ENCODE measurements at regions not wholly inside any gene's neighbourhood (a gene's known extent, or its start where the extent isn't known, plus 50 kb on each side); places are given as distances from the start of the nearest gene placed in this dataset.

DNA sequence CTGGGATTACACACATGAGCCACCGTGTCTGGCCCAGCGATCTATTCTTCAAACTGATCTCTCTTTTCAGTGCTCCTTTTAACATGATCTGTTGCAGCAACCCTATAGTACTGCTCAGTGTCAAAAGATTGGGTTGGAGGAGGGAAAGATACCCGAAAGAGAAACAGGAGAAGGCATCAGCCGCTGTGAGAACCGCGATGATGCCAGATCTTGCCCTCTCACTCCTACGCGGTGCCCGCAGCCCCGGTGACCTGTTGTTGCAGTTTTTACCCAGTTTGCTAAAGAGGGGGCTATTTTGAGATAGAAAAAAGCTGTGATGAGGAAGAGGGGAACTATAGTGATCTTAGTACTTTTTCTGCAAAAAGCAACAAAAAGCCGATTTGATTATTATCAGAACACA, 335.5 kb downstream of the KCNS3 start:
- H3K27me3 Mint-ChIP-seq: peaks cover 14% of the 10 kb centered on the region
- no peak for ATAC-seq (ENCODE audit: low read depth)
- no peaks in the 10 kb centered on the region for H3K4me1 ChIP-seq (ENCODE audit: control insufficient read depth in 2 of 2, insufficient read depth in 2 of 2, low read length in 2 of 2)

DNA sequence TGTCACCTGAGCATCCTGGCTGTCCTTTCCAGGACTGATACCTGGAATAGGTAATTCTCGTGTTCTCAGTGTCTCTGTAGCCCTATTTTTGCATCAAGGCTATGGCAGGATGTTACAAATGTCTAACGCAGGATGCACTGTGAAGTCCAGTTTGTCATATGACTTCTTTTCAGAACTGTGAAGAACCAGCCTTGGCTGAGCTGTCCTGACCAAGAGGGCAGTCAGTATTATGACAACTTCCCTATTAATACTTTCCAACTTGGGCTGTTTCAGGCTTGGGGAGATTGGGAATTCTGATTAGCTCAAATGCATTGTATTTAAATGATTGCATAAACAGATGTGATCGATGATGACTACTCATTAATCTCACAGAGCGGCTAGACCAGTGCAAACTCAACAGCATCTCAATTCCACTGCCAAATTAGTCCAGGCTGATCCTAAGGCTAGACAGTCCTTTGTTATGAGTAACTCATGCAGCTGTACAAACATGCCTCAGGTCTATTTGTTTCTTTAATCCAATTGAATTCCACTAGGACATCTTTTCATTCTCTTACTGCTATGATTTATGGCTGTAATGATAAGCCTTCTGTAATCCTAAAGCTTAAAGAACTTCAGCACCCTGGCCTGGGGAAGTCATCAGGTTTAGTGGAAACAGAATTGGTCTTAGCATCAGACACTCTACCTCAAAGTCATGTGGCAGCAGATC, 331.6 kb downstream of the KCNS3 start:
- ATAC-seq (ENCODE audit: low read depth) (no peak), DNase-seq (no peak)
- Mint-ChIP-seq H3K9me3 (ENCODE audit: insufficient read depth) (no peaks in the 10 kb centered on the region), H3K4me3 (no peak overlapping the region), H3K27me3 (peaks cover 9% of the 10 kb centered on the region), H3K4me1 (no peaks in the 10 kb centered on the region), H3K27ac (no peak overlapping the region)
- WGBS (ENCODE audit: insufficient coverage): 58% methylated on average over 4 of the region's 4 CpGs
- TF ChIP-seq EZH2 (IDR thresholded peaks at IDR 0.05; ENCODE audit: borderline replicate concordance, insufficient read depth, low read depth, low read length, poor library complexity, severe bottlenecking): no peak
- TF ChIP-seq, protein P1, sequence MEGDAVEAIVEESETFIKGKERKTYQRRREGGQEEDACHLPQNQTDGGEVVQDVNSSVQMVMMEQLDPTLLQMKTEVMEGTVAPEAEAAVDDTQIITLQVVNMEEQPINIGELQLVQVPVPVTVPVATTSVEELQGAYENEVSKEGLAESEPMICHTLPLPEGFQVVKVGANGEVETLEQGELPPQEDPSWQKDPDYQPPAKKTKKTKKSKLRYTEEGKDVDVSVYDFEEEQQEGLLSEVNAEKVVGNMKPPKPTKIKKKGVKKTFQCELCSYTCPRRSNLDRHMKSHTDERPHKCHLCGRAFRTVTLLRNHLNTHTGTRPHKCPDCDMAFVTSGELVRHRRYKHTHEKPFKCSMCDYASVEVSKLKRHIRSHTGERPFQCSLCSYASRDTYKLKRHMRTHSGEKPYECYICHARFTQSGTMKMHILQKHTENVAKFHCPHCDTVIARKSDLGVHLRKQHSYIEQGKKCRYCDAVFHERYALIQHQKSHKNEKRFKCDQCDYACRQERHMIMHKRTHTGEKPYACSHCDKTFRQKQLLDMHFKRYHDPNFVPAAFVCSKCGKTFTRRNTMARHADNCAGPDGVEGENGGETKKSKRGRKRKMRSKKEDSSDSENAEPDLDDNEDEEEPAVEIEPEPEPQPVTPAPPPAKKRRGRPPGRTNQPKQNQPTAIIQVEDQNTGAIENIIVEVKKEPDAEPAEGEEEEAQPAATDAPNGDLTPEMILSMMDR (IDR thresholded peaks at IDR 0.05): no peak
- POLR2A ChIA-PET: no interaction called here
- intact Hi-C loops (cut with micrococcal nuclease): no loop called here
- H3K27ac ChIP-seq (ENCODE audit: low read length in 2 of 2): no peak overlapping the region
- H3K4me3 ChIP-seq (ENCODE audit: control extremely low read depth in 1 of 5, extremely low read depth in 1 of 5, insufficient read depth in 1 of 5, low read depth in 2 of 5, low read length in 4 of 5): no peak overlapping the region
- no peak overlapping the region for H2AFZ ChIP-seq (ENCODE audit: insufficient read depth, low read depth, low read length, poor library complexity, severe bottlenecking)
- H3K4me2 ChIP-seq (replicated peaks; ENCODE audit: low read depth, low read length, poor library complexity, severe bottlenecking): no peak overlapping the region
- no peaks in the 10 kb centered on the region for H3K36me3 ChIP-seq (replicated peaks in 1 of 2; ENCODE audit: control extremely low read depth in 1 of 2, control insufficient read depth in 1 of 2, extremely low read depth in 1 of 2, insufficient read depth in 2 of 2, low read length in 1 of 2)
- H3K79me2 ChIP-seq (ENCODE audit: control insufficient read depth, insufficient read depth, low read length): no peaks in the 10 kb centered on the region
- CTCF ChIA-PET: no interaction called here
- no peaks in the 10 kb centered on the region for H4K20me1 ChIP-seq (ENCODE audit: control insufficient read depth, insufficient read depth, low read length, poor library complexity, severe bottlenecking)
- H3K4me1 ChIP-seq (ENCODE audit: control insufficient read depth in 2 of 2, insufficient read depth in 2 of 2, low read length in 2 of 2): no peaks in the 10 kb centered on the region
- H3K9ac ChIP-seq (ENCODE audit: low read length): no peak overlapping the region
- no peaks in the 10 kb centered on the region for H3K27me3 ChIP-seq (replicated peaks in 1 of 4; ENCODE audit: control extremely low read depth in 1 of 4, control insufficient read depth in 3 of 4, insufficient read depth in 4 of 4, low read length in 3 of 4)
- no peaks in the 10 kb centered on the region for H3K9me3 ChIP-seq (ENCODE audit: control extremely low read depth in 1 of 3, control insufficient read depth in 2 of 3, insufficient read depth in 1 of 3, low read length in 2 of 3)

More for the DNA sequence above, 335.5 kb downstream of the KCNS3 start:
- Mint-ChIP-seq H3K9me3 (ENCODE audit: insufficient read depth) (no peaks in the 10 kb centered on the region), H3K4me1 (no peaks in the 10 kb centered on the region), H3K27ac (no peak overlapping the region), H3K4me3 (no peak overlapping the region)
- Histone ChIP-seq H3K36me3 (replicated peaks in 1 of 2; ENCODE audit: control extremely low read depth in 1 of 2, control insufficient read depth in 1 of 2, extremely low read depth in 1 of 2, insufficient read depth in 2 of 2, low read length in 1 of 2) (no peaks in the 10 kb centered on the region), H3K27me3 (replicated peaks in 1 of 4; ENCODE audit: control extremely low read depth in 1 of 4, control insufficient read depth in 3 of 4, insufficient read depth in 4 of 4, low read length in 3 of 4) (no peaks in the 10 kb centered on the region), H3K4me3 (ENCODE audit: control extremely low read depth in 1 of 5, extremely low read depth in 1 of 5, insufficient read depth in 1 of 5, low read depth in 2 of 5, low read length in 4 of 5) (no peak overlapping the region), H2AFZ (ENCODE audit: insufficient read depth, low read depth, low read length, poor library complexity, severe bottlenecking) (no peak overlapping the region), H3K79me2 (ENCODE audit: control insufficient read depth, insufficient read depth, low read length) (no peaks in the 10 kb centered on the region), H4K20me1 (ENCODE audit: control insufficient read depth, insufficient read depth, low read length, poor library complexity, severe bottlenecking) (no peaks in the 10 kb centered on the region), H3K9me3 (ENCODE audit: control extremely low read depth in 1 of 3, control insufficient read depth in 2 of 3, insufficient read depth in 1 of 3, low read length in 2 of 3) (no peaks in the 10 kb centered on the region), H3K9ac (ENCODE audit: low read length) (no peak overlapping the region), H3K4me2 (replicated peaks; ENCODE audit: low read depth, low read length, poor library complexity, severe bottlenecking) (no peak overlapping the region), H3K27ac (ENCODE audit: low read length in 2 of 2) (no peak overlapping the region)
- ChIA-PET POLR2A (no interaction called here), CTCF (no interaction called here)
- 98% methylated on average over 7 of the region's 11 CpGs for WGBS (ENCODE audit: insufficient coverage)
- intact Hi-C loops (cut with micrococcal nuclease): no loop called here
- TF ChIP-seq, protein P1 (IDR thresholded peaks at IDR 0.05): no peak
- TF ChIP-seq EZH2 (IDR thresholded peaks at IDR 0.05; ENCODE audit: borderline replicate concordance, insufficient read depth, low read depth, low read length, poor library complexity, severe bottlenecking): no peak
- no peak for DNase-seq

Data from B cell (primary cell).